ENCODE measurements at regions not wholly inside any gene's neighbourhood (a gene's known extent, or its start where the extent isn't known, plus 50 kb on each side); places are given as distances from the start of the nearest gene placed in this dataset.

DNA sequence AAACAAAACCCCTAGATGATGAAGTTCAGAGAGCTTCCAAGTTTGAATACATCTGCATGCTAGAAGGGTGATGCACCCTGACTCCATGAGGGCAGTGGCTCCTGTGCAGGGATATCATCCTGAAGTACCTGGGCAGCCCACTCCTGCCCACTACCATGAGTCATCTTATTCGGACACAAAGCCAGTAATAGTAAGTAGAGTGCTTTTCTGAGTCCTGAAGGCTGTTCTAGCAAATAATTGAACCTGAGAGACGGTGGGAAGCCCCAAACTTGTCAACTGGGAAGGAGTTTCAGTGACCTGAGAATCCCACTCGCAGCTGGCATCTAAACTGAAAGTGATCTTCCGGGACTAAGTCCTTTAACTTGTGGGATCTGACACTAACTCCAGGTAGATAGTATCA, 152.9 kb upstream of the COL21A1 start:
- TF ChIP-seq ZNF114 (CRISPR knock-in tag; IDR thresholded peaks at IDR 0.05) (no peak), EZH2 (IDR thresholded peaks at IDR 0.05; ENCODE audit: low read depth, unreplicated experiment) (no peak), STAT1 (IDR thresholded peaks at IDR 0.05; ENCODE audit: unreplicated experiment) (no peak), ZNF331 (CRISPR knock-in tag; IDR thresholded peaks at IDR 0.05; ENCODE audit: low read depth) (no peak), CREB1 (CRISPR knock-in tag; IDR thresholded peaks at IDR 0.05; ENCODE audit: low read depth) (no peak), EZH2phosphoT487 (IDR thresholded peaks at IDR 0.05; ENCODE audit: unreplicated experiment) (no peak), POLR2AphosphoS5 (IDR thresholded peaks at IDR 0.05; ENCODE audit: low read depth) (no peak), JUNB (IDR thresholded peaks at IDR 0.05; ENCODE audit: unreplicated experiment) (no peak)
- TF ChIP-seq, protein P1, sequence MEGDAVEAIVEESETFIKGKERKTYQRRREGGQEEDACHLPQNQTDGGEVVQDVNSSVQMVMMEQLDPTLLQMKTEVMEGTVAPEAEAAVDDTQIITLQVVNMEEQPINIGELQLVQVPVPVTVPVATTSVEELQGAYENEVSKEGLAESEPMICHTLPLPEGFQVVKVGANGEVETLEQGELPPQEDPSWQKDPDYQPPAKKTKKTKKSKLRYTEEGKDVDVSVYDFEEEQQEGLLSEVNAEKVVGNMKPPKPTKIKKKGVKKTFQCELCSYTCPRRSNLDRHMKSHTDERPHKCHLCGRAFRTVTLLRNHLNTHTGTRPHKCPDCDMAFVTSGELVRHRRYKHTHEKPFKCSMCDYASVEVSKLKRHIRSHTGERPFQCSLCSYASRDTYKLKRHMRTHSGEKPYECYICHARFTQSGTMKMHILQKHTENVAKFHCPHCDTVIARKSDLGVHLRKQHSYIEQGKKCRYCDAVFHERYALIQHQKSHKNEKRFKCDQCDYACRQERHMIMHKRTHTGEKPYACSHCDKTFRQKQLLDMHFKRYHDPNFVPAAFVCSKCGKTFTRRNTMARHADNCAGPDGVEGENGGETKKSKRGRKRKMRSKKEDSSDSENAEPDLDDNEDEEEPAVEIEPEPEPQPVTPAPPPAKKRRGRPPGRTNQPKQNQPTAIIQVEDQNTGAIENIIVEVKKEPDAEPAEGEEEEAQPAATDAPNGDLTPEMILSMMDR (conservative IDR thresholded peaks at IDR 0.05; ENCODE audit: low read depth in 2 of 2), result no peak
- TF ChIP-seq, protein P2, sequence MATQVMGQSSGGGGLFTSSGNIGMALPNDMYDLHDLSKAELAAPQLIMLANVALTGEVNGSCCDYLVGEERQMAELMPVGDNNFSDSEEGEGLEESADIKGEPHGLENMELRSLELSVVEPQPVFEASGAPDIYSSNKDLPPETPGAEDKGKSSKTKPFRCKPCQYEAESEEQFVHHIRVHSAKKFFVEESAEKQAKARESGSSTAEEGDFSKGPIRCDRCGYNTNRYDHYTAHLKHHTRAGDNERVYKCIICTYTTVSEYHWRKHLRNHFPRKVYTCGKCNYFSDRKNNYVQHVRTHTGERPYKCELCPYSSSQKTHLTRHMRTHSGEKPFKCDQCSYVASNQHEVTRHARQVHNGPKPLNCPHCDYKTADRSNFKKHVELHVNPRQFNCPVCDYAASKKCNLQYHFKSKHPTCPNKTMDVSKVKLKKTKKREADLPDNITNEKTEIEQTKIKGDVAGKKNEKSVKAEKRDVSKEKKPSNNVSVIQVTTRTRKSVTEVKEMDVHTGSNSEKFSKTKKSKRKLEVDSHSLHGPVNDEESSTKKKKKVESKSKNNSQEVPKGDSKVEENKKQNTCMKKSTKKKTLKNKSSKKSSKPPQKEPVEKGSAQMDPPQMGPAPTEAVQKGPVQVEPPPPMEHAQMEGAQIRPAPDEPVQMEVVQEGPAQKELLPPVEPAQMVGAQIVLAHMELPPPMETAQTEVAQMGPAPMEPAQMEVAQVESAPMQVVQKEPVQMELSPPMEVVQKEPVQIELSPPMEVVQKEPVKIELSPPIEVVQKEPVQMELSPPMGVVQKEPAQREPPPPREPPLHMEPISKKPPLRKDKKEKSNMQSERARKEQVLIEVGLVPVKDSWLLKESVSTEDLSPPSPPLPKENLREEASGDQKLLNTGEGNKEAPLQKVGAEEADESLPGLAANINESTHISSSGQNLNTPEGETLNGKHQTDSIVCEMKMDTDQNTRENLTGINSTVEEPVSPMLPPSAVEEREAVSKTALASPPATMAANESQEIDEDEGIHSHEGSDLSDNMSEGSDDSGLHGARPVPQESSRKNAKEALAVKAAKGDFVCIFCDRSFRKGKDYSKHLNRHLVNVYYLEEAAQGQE (IDR thresholded peaks at IDR 0.05; ENCODE audit: unreplicated experiment), result no peak
- TF ChIP-seq, protein P3, sequence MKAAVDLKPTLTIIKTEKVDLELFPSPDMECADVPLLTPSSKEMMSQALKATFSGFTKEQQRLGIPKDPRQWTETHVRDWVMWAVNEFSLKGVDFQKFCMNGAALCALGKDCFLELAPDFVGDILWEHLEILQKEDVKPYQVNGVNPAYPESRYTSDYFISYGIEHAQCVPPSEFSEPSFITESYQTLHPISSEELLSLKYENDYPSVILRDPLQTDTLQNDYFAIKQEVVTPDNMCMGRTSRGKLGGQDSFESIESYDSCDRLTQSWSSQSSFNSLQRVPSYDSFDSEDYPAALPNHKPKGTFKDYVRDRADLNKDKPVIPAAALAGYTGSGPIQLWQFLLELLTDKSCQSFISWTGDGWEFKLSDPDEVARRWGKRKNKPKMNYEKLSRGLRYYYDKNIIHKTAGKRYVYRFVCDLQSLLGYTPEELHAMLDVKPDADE (IDR thresholded peaks at IDR 0.05), result no peak
